OCI-LY7 (cell line): ENCODE measurements at regions not wholly inside any gene's neighbourhood (a gene's known extent, or its start where the extent isn't known, plus 50 kb on each side); places are given as distances from the start of the nearest gene placed in this dataset.

Source experiments
- BruUV-seq: library from RNA; stranded (reverse); fragments of 400-500 nt; replicated peaks from 2 replicates; lab custom pipeline; 2021; lab: Mats Ljungman, UMichigan
- CTCF ChIA-PET: fragments of 300-600 bp; sonication (Branson Sonifier 250); formaldehyde crosslinking; loops from one replicate; lab custom pipeline; 2022; ENCODE audit warnings: antibody characterized with exemption; ENCODE audit not compliant: unreplicated experiment; lab: Charles Lee
- POLR2A ChIA-PET: fragments of 300-600 bp; sonication (Branson Sonifier 250); formaldehyde crosslinking; loops from one replicate; lab custom pipeline; 2022; ENCODE audit warnings: antibody characterized with exemption; lab: Charles Lee
- DNase-seq: peaks from one replicate; pipeline ENCODE4 v3.0.0-alpha.2; 2015; ENCODE audit warnings: low spot score
- H2AFZ ChIP-seq: fragments of 200-600 bp; sonication (generic), shearing (Covaris generic); 2 replicates; pipeline ENCODE4 v1.6.1; 2014; ENCODE audit warnings: mild to moderate bottlenecking, antibody characterized with exemption, low read length, moderate library complexity
- H3K27ac ChIP-seq: fragments of 200-600 bp; sonication (generic); 2 replicates; pipeline ENCODE4 v1.5.1; 2014; ENCODE audit warnings: mixed run types, low read depth, mild to moderate bottlenecking, moderate library complexity, low read length, inconsistent platforms; ENCODE audit not compliant: poor library complexity, severe bottlenecking
- H3K36me3 ChIP-seq: fragments of 200-600 bp; sonication (generic); 2 replicates; pipeline ENCODE4 v1.6.1; 2014; ENCODE audit warnings: mild to moderate bottlenecking, antibody characterized with exemption, low read length, moderate library complexity, mixed read lengths; ENCODE audit not compliant: insufficient read depth
- H3K4me1 ChIP-seq: fragments of 200-600 bp; sonication (generic); 2 replicates; pipeline ENCODE4 v1.5.1; 2014; ENCODE audit warnings: mild to moderate bottlenecking, low read length; ENCODE audit not compliant: insufficient read depth, poor library complexity, severe bottlenecking
- H3K4me2 ChIP-seq: fragments of 200-600 bp; sonication (generic); 2 replicates; pipeline ENCODE4 v1.6.1; 2014; ENCODE audit warnings: mild to moderate bottlenecking, low read length
- H3K4me3 ChIP-seq: fragments of 200-600 bp; sonication (generic); 2 replicates; pipeline ENCODE4 v1.5.1; 2014; ENCODE audit warnings: mild to moderate bottlenecking, low read depth, low read length; ENCODE audit not compliant: poor library complexity, severe bottlenecking
- H3K79me2 ChIP-seq: fragments of 200-600 bp; sonication (generic); 2 replicates; pipeline ENCODE4 v1.6.1; 2016; ENCODE audit warnings: low read depth, mild to moderate bottlenecking, low read length, moderate library complexity, mixed read lengths; ENCODE audit not compliant: insufficient read depth
- H3K9me2 ChIP-seq: fragments of 200-600 bp; sonication (generic); 2 replicates; pipeline ENCODE4 v1.6.1; 2016; ENCODE audit warnings: mild to moderate bottlenecking, low read length, mixed read lengths; ENCODE audit not compliant: insufficient read depth
- H3K9me3 ChIP-seq: fragments of 200-600 bp; sonication (generic); 2 replicates; pipeline ENCODE4 v1.6.1; 2014; ENCODE audit warnings: mild to moderate bottlenecking, mixed run types, low read length, mixed read lengths
- H4K20me1 ChIP-seq: fragments of 200-600 bp; sonication (generic); 2 replicates; pipeline ENCODE4 v1.6.1; 2014; ENCODE audit warnings: mild to moderate bottlenecking, antibody characterized with exemption, low read length, moderate library complexity, mixed read lengths; ENCODE audit not compliant: insufficient read depth
- CTCF ChIP-seq: fragments of 200-600 bp; sonication (generic); conservative IDR thresholded peaks from 2 replicates; pipeline ENCODE4 v1.5.1; 2014; ENCODE audit warnings: mild to moderate bottlenecking, antibody characterized with exemption, low read length, moderate library complexity, mixed read lengths
- EZH2phosphoT487 ChIP-seq: fragments of 200-600 bp; sonication (generic); IDR thresholded peaks from 2 replicates; pipeline ENCODE4 v1.6.1; 2018; ENCODE audit warnings: low read depth, borderline replicate concordance, mild to moderate bottlenecking, mixed run types, antibody characterized with exemption, low read length, moderate library complexity, mixed read lengths
- intact Hi-C: fragments of 100-400 bp; cut with micrococcal nuclease; formaldehyde crosslinking; loops from one replicate; pipeline ENCODE4 v1.10.0; 2022; ENCODE audit not compliant: unreplicated experiment

- intact Hi-C loops = no loop called here
- ChIA-PET POLR2A (interaction anchor here (0.6 to 0.7 kb wide), 2 partner anchors 169 to 245 kb away, joined by 3 read pairs; no protein-coding TSS in a partner anchor), CTCF (no interaction called here)
- H3K9me2 ChIP-seq = no peaks in the 10 kb centered on the region
- H3K4me3 ChIP-seq = no peak overlapping the region
- no peak overlapping the region for H2AFZ ChIP-seq
- H4K20me1 ChIP-seq = no peaks in the 10 kb centered on the region
- no peaks in the 10 kb centered on the region for H3K4me1 ChIP-seq
- no peaks in the 10 kb centered on the region for H3K9me3 ChIP-seq
- no peak overlapping the region for H3K4me2 ChIP-seq
- TF ChIP-seq CTCF (no peak), EZH2phosphoT487 (no peak)
- H3K27ac ChIP-seq = no peak overlapping the region
- H3K79me2 ChIP-seq = no peaks in the 10 kb centered on the region
- no TSS peak for BruUV-seq
- DNase-seq = no peak
- H3K36me3 ChIP-seq = no peaks in the 10 kb centered on the region
Measured at GRCh38 chr21:15986277-15986676, 256.5 kb downstream of the USP25 start.

- BruUV-seq = no TSS peak
- H3K27ac ChIP-seq = no peak overlapping the region
- no peak overlapping the region for H3K4me3 ChIP-seq
- H3K36me3 ChIP-seq = no peaks in the 10 kb centered on the region
- H3K4me1 ChIP-seq = no peaks in the 10 kb centered on the region
- no peak overlapping the region for H2AFZ ChIP-seq
- intact Hi-C loops = no loop called here
- no peaks in the 10 kb centered on the region for H3K9me2 ChIP-seq
- ChIA-PET POLR2A (interaction anchor here (1.5 kb wide), 1 partner anchor 14 kb away, joined by 4 read pairs; no protein-coding TSS in a partner anchor), CTCF (no interaction called here)
- H3K79me2 ChIP-seq = no peaks in the 10 kb centered on the region
- H3K9me3 ChIP-seq = no peaks in the 10 kb centered on the region
- DNase-seq = no peak
- H3K4me2 ChIP-seq = no peak overlapping the region
- TF ChIP-seq CTCF = no peak
- TF ChIP-seq EZH2phosphoT487 = no peak
- no peaks in the 10 kb centered on the region for H4K20me1 ChIP-seq
Measured at GRCh38 chr21:15992171-15992570, 262.4 kb downstream of the USP25 start.

- POLR2A ChIA-PET = interaction anchor here (0.7 kb wide), 1 partner anchor 8 kb away, joined by 3 read pairs; no protein-coding TSS in a partner anchor
- Histone ChIP-seq H3K79me2 (no peaks in the 10 kb centered on the region), H3K36me3 (no peaks in the 10 kb centered on the region), H3K9me3 (no peaks in the 10 kb centered on the region), H3K9me2 (no peaks in the 10 kb centered on the region), H3K27ac (no peak overlapping the region), H3K4me1 (no peaks in the 10 kb centered on the region), H3K4me2 (no peak overlapping the region), H4K20me1 (no peaks in the 10 kb centered on the region), H3K4me3 (no peak overlapping the region), H2AFZ (no peak overlapping the region)
- CTCF ChIA-PET = no interaction called here
- no peak for TF ChIP-seq CTCF
- intact Hi-C loops = no loop called here
- BruUV-seq = no TSS peak
- DNase-seq = no peak
Measured at GRCh38 chr21:15993951-15994350, 264.2 kb downstream of the USP25 start.
